ENCODE measurements at regions not wholly inside any gene's neighbourhood (a gene's known extent, or its start where the extent isn't known, plus 50 kb on each side); places are given as distances from the start of the nearest gene placed in this dataset.
A peak's percentile ranks its signal among the peaks of the same experiment; 100 is the strongest.

GRCh38 chr3:82088749-82089148 lies 327.3 kb upstream of the GBE1 start:
- DNase-seq (ENCODE audit: low read depth) = no peak

GRCh38 chr3:82087958-82088357 lies 326.5 kb upstream of the GBE1 start:
- DNase-seq (ENCODE audit: low read depth) = peak; percentile 32

DNA sequence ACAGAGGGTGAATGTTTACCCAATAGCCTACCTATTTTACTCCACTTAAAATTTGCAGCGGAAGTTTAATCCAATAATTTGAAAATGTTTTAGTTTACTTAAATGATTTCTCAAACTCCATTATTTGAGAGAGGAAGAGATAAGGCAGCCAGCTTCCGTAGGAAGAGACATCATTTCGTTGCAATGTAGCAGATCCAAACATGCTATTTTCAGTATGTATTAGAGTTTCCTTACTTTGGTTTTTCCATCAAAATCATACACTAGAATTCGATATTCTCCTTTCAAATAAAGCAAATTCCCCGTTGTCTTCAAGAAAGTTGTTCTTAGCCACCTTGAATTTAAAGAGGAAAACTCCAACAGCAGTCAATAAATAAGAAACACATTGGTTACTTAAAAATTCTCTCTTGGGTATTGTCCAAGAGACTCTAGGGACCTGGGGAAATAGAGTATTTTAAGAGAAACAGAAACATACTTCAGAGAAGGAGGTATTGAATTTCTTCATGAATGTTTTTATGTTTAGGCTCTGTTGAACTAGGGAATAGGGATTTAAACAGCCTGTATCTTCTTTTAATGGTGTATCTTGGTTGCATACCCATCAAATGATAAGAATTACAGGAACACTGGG lies 324.5 kb upstream of the GBE1 start:
- DNase-seq (ENCODE audit: low read depth) = no peak

DNA sequence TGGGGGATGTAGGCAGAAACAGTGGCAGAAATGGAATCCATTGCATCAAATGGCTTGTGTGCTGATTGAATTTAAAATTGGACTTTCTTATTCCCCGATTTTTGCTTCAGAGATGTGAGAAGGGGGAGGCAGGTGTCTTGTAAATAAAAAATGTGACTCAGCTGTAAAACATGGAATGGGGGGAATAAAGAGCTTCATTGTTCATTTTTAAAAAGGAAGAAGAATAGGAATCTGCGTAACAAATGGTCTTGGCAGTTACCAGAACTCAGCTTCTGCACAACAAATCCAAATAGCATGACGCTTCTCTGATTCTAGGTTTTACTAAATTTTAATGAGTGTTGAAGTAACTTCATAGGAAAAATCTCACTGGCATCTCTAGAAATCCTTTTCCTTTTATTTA lies 323.9 kb upstream of the GBE1 start:
- DNase-seq (ENCODE audit: low read depth) = no peak

DNA sequence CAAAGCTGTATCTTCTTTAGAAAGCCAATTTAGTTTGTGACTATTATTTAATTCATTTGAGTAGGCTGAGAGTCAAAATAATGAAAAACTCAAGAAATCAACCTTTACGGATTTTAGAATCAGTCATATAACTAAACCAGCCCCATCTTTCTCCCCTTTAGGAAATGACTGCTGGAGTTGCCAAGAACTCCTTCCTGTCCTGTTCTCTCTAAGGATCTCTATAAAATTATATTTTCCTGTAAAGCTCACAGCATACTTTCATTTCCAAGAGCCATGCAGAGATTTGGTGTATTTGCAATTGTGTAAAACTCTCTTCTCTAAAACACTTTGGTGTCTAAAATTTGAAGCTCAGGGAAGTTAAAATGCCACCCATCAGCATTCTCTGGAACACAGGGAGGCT lies 323.4 kb upstream of the GBE1 start:
- DNase-seq (ENCODE audit: low read depth) = no peak

GRCh38 chr3:82082796-82083195 lies 321.4 kb upstream of the GBE1 start:
- DNase-seq (ENCODE audit: low read depth) = no peak

- DNase-seq (ENCODE audit: low read depth) = no peak
These were observed 319.9 kb upstream of the GBE1 start for GRCh38 chr3:82081351-82081750.

GRCh38 chr3:82080792-82081191 lies 319.3 kb upstream of the GBE1 start:
- no peak for DNase-seq (ENCODE audit: low read depth)

DNA sequence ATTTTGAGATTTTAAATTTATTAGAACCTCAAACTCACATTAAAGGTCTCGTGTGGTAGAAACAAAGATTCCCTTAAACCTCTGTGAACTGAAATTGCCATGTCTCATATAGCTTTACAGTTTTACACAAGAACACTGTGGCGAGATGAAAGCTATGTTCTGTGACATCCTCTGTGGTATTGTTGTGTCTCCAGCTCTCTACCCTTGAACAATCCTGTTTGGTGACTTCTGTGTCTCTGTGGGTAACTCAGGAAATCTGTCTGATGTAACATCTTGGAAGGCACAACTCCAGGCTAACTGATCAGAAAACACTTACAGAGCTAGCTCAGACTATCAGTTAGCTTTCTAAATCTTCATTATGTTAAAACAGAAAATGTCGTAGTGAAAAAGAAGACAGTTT lies 318.8 kb upstream of the GBE1 start:
- DNase-seq (ENCODE audit: low read depth) = no peak

DNA sequence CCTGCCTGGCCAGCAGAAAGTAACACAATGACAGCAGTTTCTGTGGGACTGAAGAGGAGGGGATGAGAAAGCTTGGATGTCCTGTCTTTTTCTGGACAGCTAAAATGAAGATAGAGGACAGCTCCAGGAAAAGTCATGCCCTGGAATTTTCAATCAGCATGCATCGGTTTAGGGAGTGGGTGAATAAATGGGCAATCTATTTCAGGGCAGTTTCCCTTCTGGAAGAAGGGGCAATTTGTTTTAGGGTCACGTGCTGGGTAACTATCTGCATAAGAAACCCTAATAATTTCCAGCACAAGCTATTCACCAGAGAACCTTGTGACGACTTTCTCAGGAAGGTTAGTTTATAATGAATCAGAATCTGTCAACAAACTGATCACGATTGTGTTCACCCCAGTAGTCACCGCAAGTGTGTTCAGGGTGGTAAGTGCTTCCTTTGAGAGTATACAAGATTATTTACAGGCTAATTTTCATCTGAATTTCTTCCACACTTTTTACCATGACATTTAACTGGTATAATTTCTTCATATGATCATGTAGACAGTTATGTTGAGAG lies 318.0 kb upstream of the GBE1 start:
- DNase-seq (ENCODE audit: low read depth) = no peak

GRCh38 chr3:82078246-82078645 lies 316.8 kb upstream of the GBE1 start:
- no peak for DNase-seq (ENCODE audit: low read depth)

DNA sequence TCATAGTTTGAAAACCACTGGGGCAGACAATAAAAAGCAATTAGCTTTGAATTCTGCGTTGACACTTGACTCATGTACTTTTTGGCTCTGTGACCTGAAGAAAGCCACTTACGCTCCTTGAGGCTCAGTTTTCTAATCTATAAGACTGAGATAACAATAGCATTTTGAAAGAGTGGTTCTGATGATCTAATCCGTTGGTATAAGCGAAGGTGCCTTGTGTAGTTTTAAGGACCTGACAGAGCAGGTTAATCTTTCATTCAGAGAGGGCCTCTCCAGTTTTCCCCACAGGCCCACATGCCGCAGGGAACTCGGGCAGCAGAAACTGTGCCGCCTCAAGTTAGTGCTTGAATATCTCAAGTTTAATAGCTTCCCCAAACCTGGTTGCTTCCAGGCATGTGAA lies 306.0 kb upstream of the GBE1 start:
- DNase-seq (ENCODE audit: low read depth) = no peak

- DNase-seq (ENCODE audit: low read depth) = no peak
These were observed 297.4 kb upstream of the GBE1 start for GRCh38 chr3:82058809-82059208.

GRCh38 chr3:82055792-82056191 lies 294.3 kb upstream of the GBE1 start:
- peak; percentile 9 for DNase-seq (ENCODE audit: low read depth)

DNA sequence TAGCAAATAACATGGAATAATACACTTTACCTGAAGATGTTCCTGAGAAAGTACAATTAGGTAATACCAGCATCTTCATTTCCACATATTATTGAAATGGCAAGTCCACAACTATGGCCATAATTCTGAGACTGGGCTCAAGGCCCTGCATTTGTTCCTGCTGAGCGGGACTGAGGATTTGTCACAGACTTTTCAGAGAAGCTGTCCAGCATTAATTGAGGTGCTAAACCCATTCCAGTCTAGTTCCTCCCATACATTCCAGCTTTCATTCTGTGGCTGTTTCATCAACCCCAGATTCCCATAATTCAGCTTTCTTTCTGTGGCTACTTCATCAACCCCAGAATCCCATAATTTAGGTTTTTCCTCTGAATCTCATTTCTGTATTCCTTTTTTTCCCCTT lies 293.4 kb upstream of the GBE1 start:
- DNase-seq (ENCODE audit: low read depth) = no peak

DNA sequence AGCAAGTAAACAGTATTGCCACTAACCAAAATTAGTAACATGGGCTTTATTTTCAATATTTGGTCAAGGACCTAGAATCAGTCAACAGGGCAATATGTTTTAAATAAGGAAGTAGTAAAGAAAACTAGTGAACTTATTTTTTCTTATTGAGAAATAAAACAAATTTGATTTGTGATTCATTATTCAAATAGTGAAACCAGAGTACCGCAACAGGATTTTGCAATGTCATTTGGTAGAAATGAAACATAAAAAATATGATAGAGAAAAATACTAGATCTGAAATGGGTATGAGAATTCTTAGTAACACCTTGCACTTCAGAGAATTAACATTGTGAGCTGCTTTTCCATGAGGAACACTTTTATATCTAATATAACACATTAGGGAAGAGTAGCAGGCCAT lies 291.8 kb upstream of the GBE1 start:
- no peak for DNase-seq (ENCODE audit: low read depth)

GRCh38 chr3:82050382-82050781 lies 288.9 kb upstream of the GBE1 start:
- DNase-seq (ENCODE audit: low read depth) = no peak

GRCh38 chr3:82048711-82049110 lies 287.3 kb upstream of the GBE1 start:
- DNase-seq (ENCODE audit: low read depth) = no peak

GRCh38 chr3:82044930-82045705 lies 283.7 kb upstream of the GBE1 start:
- no peak for DNase-seq (ENCODE audit: low read depth)

DNA sequence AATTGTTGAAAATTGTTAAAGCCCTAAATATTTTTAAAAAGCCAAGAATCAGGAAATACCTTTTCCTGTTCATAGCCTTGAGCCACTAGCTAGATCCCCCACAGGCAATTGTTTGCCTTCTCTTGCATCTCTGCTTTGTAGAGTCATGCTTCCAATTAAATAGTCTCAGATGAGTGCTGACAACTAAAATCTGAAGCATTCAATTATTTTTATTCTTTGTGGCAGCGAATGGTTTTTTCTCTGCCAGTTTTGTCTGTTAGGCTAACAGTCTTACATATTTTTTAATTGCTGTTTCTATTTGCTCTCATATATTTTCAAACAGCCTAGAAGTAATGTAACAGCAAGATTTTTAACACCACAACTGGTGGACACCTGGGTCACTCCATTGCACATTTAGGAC lies 277.1 kb upstream of the GBE1 start:
- DNase-seq (ENCODE audit: low read depth) = no peak

DNA sequence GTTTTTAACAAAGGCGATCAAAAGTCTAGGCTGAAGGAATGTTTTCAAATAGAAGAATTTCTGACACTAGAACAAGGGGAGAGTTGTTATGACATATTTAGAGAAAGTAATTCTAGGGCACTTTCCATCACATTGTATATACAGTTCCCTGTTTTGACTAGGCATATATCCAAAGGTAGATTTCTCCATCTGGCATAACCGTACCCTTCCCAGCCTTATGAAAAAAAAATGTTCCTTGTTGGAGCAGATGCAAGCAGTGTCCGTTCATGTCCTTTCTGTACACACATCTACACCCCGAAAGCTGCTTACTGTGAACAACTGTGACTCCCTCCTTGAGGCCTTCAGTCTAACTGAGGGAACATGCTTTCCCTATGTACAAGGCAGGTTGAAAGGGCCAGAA lies 271.7 kb upstream of the GBE1 start:
- no peak for DNase-seq (ENCODE audit: low read depth)

- DNase-seq (ENCODE audit: low read depth) = no peak
These were observed 270.2 kb upstream of the GBE1 start for GRCh38 chr3:82031596-82031995.

- no peak for DNase-seq (ENCODE audit: low read depth)
These were observed 269.5 kb upstream of the GBE1 start for GRCh38 chr3:82030916-82031315.

DNA sequence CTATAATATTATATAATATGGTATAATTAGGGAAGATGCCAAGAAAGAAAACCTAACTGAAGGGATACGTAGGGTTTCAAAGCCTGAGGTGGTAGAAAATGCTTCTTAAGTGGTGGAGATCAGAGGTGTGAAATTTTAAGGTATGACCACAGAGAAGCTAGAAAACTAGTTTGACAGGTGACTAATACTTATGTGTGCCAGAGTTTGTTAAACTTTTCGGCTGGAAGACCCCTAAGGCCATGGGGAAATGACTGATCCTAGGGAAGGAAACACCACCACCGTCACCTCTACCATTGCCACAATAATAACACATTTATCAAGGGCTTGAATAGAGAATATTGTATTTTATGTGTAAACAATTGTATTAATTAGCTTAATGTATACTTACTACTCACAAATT lies 261.4 kb upstream of the GBE1 start:
- DNase-seq (ENCODE audit: low read depth) = no peak

All from Daoy (cell line).